NCI-H2107 (cell line): ENCODE measurements at regions not wholly inside any gene's neighbourhood (a gene's known extent, or its start where the extent isn't known, plus 50 kb on each side); places are given as distances from the start of the nearest gene placed in this dataset.
"Not testable (repeated sequence)": the region's sequence is repeated elsewhere in the genome, so short reads cannot be mapped to it uniquely, and the experiment has no call there.

Experiments used
- DNase-seq: peaks from one replicate; lab custom pipeline; 2025; lab: John Stamatoyannopoulos, UW

DNA sequence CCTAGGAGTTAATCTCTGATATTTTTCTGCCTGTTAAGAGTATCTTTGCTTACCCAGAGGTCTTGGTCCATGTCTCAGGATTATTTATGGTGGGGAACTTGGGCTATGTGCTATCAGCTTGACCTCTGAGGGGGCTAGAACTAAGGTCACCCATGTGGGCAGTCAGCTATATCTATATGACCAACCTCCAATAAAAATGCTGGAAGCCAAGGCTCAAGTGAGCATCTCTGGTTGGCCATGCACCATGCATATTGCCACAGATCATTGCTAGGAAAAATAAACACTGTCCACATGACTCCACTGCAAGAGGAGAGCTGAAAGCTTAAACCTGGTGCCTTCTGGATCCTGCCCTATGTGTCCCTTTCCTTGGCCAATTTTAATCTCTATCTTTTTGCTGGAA lies 196.5 kb upstream of the SLC7A11 start:
- no peak for DNase-seq

GRCh38 chr4:138437263-138437851 lies 195.2 kb upstream of the SLC7A11 start:
- DNase-seq, result no peak

- not testable (repeated sequence) for DNase-seq
Observed at GRCh38 chr4:138435733-138436132, 193.6 kb upstream of the SLC7A11 start.

DNA sequence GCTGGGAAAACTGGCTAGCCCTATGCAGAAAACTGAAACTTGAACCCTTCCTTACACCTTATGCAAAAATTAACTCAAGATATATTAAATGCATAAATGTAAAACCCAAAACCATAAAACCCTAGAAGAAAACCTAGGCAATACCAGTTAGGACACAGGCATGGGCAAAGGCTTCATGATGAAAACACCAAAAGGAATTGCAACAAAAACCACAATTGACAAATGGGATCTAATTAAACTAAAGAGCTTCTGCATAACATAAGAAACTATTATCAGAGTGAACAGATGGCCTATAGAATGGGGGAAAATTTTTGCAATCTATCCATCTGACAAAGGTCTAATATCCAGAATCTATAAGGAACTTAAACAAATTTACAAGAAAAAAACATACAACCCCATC lies 192.9 kb upstream of the SLC7A11 start:
- DNase-seq, result not testable (repeated sequence)

- no peak for DNase-seq
Observed at GRCh38 chr4:138428611-138429010, 186.5 kb upstream of the SLC7A11 start.

DNA sequence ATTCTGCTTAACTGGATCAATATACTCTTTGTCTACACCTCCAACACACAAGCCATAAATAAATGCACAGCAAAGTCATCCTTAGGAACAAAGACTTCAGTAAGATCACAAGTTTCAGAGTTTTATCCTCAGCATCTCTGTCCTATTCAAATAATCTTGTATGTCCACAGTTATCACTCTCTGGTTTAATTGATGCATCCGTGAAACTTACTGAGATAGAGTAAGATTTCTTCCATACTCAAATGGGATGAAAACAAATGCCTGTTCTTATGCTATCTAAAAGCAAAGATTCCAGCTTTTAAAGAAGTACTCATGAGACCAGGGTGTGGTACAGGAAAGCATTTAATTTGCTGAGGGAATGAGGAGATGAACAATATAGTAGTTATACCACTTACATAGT lies 184.6 kb upstream of the SLC7A11 start:
- DNase-seq, result no peak

DNA sequence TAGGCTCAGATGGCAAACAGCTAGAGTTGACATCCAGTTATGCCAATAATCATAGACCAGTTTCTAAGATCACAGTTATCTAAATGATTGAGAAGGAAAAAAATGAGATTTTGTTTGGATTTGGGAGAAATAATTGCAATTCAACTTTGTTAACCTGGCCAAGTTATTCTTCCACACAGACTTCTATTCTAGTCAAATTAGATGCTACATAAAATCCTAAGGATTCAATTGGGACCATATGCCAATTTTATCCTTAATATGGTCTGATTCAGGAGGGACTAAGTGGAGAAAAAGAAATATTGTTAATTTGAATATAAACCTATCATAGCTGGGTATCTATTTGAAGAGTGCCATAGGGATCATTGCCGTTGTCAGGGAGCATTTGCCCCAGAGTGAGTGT lies 178.3 kb upstream of the SLC7A11 start:
- no peak for DNase-seq

DNA sequence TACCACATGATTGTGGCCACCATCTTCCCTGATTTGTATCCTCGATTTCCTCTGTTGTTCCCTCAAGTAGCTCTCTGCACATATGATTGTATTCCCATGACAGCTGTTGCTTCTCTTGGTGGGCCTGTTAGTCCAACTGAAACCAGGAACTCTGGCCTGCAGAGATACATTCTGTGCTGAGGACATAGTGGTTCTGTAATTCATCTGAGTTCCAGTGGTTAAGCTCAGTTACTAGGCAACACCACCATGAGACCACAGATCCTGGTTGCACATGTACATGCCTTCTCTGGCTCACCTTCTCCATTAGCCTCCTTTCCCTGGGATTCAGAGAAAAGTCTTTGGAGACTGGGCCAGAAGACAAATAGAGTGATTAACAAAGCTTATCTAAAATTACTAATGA lies 172.1 kb upstream of the SLC7A11 start:
- DNase-seq, result no peak

GRCh38 chr4:138413273-138413672 lies 171.1 kb upstream of the SLC7A11 start:
- DNase-seq, result no peak

- no peak for DNase-seq
Observed at GRCh38 chr4:138412847-138413246, 170.7 kb upstream of the SLC7A11 start.

DNA sequence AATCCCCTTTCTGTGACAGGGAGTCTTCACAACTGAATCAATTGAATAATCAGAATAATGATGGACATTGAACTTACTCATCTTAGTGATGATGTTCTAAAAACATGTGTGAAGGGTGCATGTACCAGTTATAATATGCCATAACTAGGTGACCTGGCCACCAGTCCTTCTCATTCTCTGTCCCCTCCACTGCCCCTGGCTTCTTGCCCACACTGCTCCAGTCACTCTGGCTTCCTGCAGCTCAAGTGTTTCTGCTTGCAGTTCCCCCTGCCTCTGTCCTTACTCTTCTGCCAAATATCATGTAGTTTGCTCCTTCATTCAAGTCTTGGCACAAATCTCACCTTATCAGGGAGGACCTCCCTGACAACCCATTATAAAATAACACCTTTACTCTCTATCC lies 168.1 kb upstream of the SLC7A11 start:
- no peak for DNase-seq

DNA sequence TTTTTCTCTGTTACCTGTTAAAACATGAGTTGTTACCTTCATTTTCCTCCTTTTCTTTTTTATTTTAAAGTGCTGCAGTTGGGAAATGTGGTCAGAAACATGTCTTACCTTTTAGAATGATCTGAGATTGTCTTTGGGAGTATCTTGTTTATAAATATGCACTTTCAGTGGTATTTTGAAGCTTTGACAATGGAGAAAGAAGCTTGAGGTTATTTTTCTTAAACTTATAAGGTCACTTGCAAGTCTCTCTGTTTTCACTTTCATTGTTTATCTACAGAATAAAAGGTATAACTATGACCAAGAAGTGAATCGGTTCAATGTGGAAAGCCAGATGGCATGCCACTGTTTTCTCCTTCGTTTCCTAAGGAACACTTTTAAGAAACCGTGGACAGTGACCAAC lies 167.5 kb upstream of the SLC7A11 start:
- DNase-seq, result no peak

DNA sequence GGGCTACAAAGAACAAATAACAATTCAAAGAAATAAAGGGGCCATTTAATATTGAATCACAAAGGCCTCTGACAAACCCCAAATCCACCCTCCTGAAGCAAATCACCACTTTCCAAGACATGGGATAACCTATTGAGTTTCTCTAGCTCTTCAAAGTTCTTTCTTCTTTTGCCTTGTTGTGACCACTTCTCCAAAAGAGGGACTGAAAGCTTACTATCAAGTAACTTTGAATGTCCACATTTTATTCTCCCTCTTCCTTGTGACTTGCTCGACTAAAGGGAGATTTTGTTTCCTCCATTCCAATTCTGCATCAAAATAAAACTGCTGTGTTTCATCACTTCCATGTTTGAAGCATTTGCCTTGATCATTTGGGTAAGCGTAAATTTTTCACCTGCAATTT lies 166.6 kb upstream of the SLC7A11 start:
- no peak for DNase-seq

GRCh38 chr4:138407329-138407728 lies 165.2 kb upstream of the SLC7A11 start:
- no peak for DNase-seq

GRCh38 chr4:138406876-138407275 lies 164.7 kb upstream of the SLC7A11 start:
- DNase-seq, result no peak

GRCh38 chr4:138405934-138406567 lies 163.9 kb upstream of the SLC7A11 start:
- no peak for DNase-seq

GRCh38 chr4:138405466-138405891 lies 163.3 kb upstream of the SLC7A11 start:
- DNase-seq, result no peak

DNA sequence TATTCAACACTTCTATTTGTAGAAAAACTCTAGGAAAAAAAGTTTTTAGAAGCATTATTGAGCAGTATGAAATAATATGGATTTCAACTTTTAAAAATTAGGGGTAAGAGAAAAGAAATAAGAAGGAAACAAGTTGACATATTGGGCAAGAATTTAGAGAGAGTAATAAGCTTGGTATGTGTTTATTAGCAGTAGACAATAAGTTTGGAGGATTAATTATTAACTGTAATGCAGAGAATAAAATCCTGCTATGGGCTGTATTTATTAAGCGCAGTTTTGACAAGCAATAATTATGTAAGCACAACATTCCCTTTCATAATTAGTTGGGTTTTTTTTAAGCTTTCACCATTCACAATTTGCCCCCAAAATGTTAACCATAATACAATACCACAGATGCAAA lies 162.7 kb upstream of the SLC7A11 start:
- no peak for DNase-seq

- DNase-seq, result no peak
Observed at GRCh38 chr4:138404251-138404650, 162.1 kb upstream of the SLC7A11 start.

DNA sequence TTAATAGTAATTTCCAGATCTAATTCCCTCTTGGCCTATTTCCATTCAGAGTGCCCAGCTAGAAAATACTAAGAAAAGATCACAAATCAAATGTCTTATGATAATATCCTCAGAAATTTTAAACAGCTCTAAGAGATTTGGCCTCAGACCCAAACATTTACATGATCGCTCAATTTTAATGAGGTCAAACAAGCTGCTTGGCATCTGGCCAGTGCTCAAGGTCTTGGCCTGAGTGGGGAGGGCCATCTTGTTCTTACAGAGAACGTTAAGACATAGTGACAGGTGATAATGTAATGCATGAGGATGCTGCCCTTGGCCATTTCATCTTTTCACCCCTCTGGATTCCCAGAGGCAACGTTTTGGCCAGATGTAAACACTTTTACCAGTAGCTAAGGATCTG lies 159.2 kb upstream of the SLC7A11 start:
- no peak for DNase-seq

GRCh38 chr4:138400543-138400942 lies 158.4 kb upstream of the SLC7A11 start:
- no peak for DNase-seq

DNA sequence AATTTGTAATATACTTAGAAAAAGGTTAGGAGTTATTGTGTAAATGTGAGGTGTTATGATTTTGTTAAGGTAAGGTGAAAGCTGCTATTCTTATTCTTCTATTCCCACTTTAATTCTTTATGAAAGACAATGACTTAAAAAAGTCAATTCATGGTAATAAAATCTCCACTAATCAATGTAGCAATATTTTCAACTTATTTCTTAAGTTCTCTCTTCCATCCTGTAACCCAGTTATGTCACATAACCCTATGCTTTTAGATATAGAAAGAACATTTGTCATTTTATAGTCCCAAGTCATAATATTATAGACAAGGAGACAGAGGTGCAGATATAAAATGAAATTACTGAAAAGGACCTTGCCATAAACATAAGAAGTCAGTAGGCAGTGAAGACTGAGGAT lies 157.9 kb upstream of the SLC7A11 start:
- DNase-seq, result no peak

DNA sequence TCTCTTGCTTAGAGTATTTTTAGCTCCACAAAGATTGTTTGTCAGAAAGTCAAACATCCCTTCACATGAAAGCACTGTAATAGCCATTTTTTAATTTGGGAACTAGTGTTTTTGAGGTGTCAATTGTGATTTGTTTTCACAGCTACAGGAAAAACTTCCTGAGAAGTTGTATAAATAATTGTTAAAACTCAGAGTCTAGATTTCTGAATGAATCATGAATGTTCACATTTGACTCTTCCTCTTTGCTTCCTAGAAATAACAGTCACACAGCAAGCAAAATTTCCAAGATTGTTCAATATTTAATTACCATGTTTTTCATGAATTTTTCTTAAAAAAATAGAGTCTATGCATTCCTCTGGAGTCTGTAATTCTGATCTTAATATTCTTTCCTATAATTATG lies 156.9 kb upstream of the SLC7A11 start:
- DNase-seq, result no peak

DNA sequence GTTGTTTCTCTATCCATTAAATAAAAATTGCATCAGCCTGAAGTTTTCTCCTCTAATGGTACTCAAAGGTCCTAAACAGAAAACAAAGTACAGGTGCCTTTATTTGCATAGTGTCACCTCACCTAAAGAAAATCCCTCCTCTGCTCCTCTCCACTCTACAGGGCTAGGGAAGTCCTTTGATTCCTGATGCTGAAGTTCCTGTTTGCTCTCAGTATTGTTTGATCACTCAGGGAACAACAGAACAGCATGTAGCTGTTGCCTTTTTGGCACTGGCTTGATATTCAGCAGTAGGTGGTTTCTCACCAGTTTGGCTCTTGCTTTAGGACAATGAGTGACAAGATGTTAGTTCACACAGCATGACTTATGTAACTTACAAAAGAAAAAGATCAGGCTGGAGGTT lies 156.2 kb upstream of the SLC7A11 start:
- peak; percentile 22 for DNase-seq
